ENCODE measurements at regions not wholly inside any gene's neighbourhood (a gene's known extent, or its start where the extent isn't known, plus 50 kb on each side); places are given as distances from the start of the nearest gene placed in this dataset.

- DNase-seq: no peak
Measured at GRCh38 chr9:94016744-94017143, 61.6 kb upstream of the BARX1 start.

DNA sequence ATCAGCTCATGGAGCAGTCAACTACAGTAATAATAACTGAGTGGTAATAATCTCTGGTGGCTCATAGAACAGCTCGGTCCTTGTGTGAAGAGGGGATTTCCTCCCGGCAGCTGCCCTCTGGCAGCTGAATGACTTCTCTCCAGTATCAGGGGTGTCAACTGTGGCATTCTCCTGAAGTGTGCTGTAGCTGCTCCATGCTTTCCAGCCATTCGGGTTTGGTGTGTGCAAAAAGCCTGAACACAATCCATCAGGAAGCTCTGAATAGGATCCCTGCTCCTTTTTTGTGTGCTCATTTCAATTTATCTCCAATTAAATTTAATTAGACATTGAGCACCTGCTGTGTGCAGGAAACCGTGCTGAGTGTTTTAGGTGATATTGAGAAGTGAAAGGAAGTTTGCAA lies 59.8 kb upstream of the BARX1 start:
- TF ChIP-seq POLR2A (IDR thresholded peaks at IDR 0.05): no peak
- TF ChIP-seq, protein P1, sequence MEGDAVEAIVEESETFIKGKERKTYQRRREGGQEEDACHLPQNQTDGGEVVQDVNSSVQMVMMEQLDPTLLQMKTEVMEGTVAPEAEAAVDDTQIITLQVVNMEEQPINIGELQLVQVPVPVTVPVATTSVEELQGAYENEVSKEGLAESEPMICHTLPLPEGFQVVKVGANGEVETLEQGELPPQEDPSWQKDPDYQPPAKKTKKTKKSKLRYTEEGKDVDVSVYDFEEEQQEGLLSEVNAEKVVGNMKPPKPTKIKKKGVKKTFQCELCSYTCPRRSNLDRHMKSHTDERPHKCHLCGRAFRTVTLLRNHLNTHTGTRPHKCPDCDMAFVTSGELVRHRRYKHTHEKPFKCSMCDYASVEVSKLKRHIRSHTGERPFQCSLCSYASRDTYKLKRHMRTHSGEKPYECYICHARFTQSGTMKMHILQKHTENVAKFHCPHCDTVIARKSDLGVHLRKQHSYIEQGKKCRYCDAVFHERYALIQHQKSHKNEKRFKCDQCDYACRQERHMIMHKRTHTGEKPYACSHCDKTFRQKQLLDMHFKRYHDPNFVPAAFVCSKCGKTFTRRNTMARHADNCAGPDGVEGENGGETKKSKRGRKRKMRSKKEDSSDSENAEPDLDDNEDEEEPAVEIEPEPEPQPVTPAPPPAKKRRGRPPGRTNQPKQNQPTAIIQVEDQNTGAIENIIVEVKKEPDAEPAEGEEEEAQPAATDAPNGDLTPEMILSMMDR (IDR thresholded peaks at IDR 0.05): no peak
- no peak for DNase-seq
- Histone ChIP-seq H3K36me3 (no peaks in the 10 kb centered on the region), H3K27ac (no peak overlapping the region), H3K27me3 (no peaks in the 10 kb centered on the region), H3K4me1 (peaks cover 0 to 6% of the 10 kb centered on the region in 2 donors), H3K4me3 (no peak overlapping the region), H3K9me3 (no peaks in the 10 kb centered on the region)
- intact Hi-C loops (cut with DNase I; ENCODE audit: low total_unique reads): no loop called here

More at GRCh38 chr9:94016744-94017143, 61.6 kb upstream of the BARX1 start:
- H3K4me3 ChIP-seq: no peak overlapping the region
- H3K36me3 ChIP-seq: no peaks in the 10 kb centered on the region
- H3K4me1 ChIP-seq: peaks cover 0 to 4% of the 10 kb centered on the region in 2 donors
- no peaks in the 10 kb centered on the region for H3K9me3 ChIP-seq
- no peaks in the 10 kb centered on the region for H3K27me3 ChIP-seq
- H3K27ac ChIP-seq: no peak overlapping the region
- no peak for TF ChIP-seq POLR2A (IDR thresholded peaks at IDR 0.05)
- TF ChIP-seq, protein P1 (IDR thresholded peaks at IDR 0.05): no peak
- intact Hi-C loops (cut with DNase I; ENCODE audit: low total_unique reads): no loop called here

GRCh38 chr9:94014066-94014654 lies 59.0 kb upstream of the BARX1 start:
- Histone ChIP-seq H3K9me3 (no peaks in the 10 kb centered on the region), H3K36me3 (no peaks in the 10 kb centered on the region), H3K27ac (no peak overlapping the region), H3K27me3 (no peaks in the 10 kb centered on the region), H3K4me1 (peaks cover 0 to 6% of the 10 kb centered on the region in 2 donors), H3K4me3 (no peak overlapping the region)
- intact Hi-C loops (cut with DNase I; ENCODE audit: low total_unique reads): no loop called here
- TF ChIP-seq, protein P1 (IDR thresholded peaks at IDR 0.05): peak in 2 of 4 experiments; percentile 31 to 37
- TF ChIP-seq POLR2A (IDR thresholded peaks at IDR 0.05): no peak
- DNase-seq: no peak

- intact Hi-C loops (cut with DNase I; ENCODE audit: low total_unique reads): no loop called here
- peak overlapping the region; percentile 66 to 69 for H3K27ac ChIP-seq
Measured at GRCh38 chr9:94010980-94011533, 55.9 kb upstream of the BARX1 start.

More at GRCh38 chr9:94010980-94011533, 55.9 kb upstream of the BARX1 start:
- Histone ChIP-seq H3K27me3 (no peaks in the 10 kb centered on the region), H3K4me3 (no peak overlapping the region), H3K9me3 (no peaks in the 10 kb centered on the region), H3K4me1 (peaks cover 0 to 6% of the 10 kb centered on the region in 2 donors), H3K36me3 (no peaks in the 10 kb centered on the region)
- DNase-seq: peak; percentile 34 to 41
- TF ChIP-seq, protein P1 (IDR thresholded peaks at IDR 0.05): no peak
- TF ChIP-seq POLR2A (IDR thresholded peaks at IDR 0.05): no peak
